HUES64 (cell line): ENCODE measurements at regions not wholly inside any gene's neighbourhood (a gene's known extent, or its start where the extent isn't known, plus 50 kb on each side); places are given as distances from the start of the nearest gene placed in this dataset.
A peak's percentile ranks its signal among the peaks of the same experiment; 100 is the strongest.

ENCODE experiments used
- H3K27ac ChIP-seq: 2 replicates; pipeline ENCODE4 v1.7.0; 2013; ENCODE audit warnings: low read depth, low read length, inconsistent platforms
- H3K27me3 ChIP-seq: 2 replicates; pipeline ENCODE4 v1.6.1; 2013; ENCODE audit warnings: mild to moderate bottlenecking, low read length; ENCODE audit not compliant: insufficient read depth
- H3K36me3 ChIP-seq: 2 replicates; pipeline ENCODE4 v1.6.1; 2013; ENCODE audit warnings: mild to moderate bottlenecking, low read length; ENCODE audit not compliant: insufficient read depth
- H3K4me1 ChIP-seq: 2 replicates; pipeline ENCODE4 v1.6.1; 2013; ENCODE audit warnings: mild to moderate bottlenecking, low read length, moderate library complexity; ENCODE audit not compliant: insufficient read depth
- H3K4me3 ChIP-seq: 2 replicates; pipeline ENCODE4 v1.5.1; 2013; ENCODE audit warnings: mild to moderate bottlenecking, low read length, moderate library complexity
- H3K9ac ChIP-seq: 2 replicates; pipeline ENCODE4 v1.6.1; 2013; ENCODE audit warnings: mild to moderate bottlenecking, low read depth, low read length
- H3K9me3 ChIP-seq: 2 replicates; pipeline ENCODE4 v1.6.1; 2013; ENCODE audit warnings: low read depth, low read length; ENCODE audit not compliant: insufficient read depth
- WGBS: fragments of 150-250, 120-280 bp; methylation state at CpG from one replicate; pipeline ENCODE4 v1.1.7; 2013; ENCODE audit warnings: missing lambda C conversion rate; 5-methylcytosine and 5-hydroxymethylcytosine counted together

DNA sequence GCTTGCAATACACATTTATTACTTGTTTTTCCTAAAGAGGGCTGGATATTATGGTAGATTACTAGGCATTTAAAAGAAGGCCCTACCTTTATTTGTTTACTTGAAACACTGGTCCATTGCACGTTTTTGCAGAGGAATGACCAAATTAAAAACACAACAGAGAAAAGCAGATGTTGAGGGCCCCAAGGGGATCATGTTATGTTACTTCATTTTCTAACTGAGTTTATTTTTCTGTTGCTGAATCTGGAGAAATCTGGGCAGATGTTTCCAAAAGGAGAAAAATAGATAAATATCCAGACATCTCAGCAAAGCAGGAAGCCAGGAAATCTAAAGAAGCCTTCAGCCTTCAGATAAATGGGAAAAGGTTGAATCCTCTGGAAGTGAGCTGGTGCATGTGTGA lies 353.0 kb downstream of the NDFIP2 start:
- Histone ChIP-seq H3K9ac (no peak overlapping the region), H3K9me3 (peaks cover 11% of the 10 kb centered on the region), H3K27me3 (no peaks in the 10 kb centered on the region), H3K27ac (no peak overlapping the region), H3K4me1 (no peaks in the 10 kb centered on the region), H3K4me3 (no peak overlapping the region), H3K36me3 (no peaks in the 10 kb centered on the region)
- WGBS = 100% methylated on average over 1 of the region's 1 CpG

DNA sequence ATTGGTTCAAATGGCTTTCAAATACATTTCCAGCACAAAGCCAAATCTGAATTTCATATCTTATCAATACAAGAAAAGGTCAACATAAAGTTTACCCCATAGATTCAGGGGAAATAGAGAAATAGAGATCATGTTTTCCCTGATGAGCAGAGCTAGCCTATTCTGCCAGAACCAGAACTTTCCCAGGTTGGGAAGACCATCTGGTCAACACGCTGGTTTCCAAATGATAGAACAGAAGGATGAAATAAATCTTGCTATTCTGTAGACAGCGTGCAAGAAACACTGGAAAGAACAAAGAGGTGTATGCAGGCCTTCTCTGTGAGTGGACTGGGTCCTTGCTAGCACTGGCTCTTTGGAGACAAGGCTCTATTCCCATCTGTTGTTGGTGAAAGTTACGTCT lies 350.6 kb downstream of the NDFIP2 start:
- H3K27ac ChIP-seq = no peak overlapping the region
- H3K9ac ChIP-seq = no peak overlapping the region
- H3K4me1 ChIP-seq = no peaks in the 10 kb centered on the region
- H3K36me3 ChIP-seq = no peaks in the 10 kb centered on the region
- no peak overlapping the region for H3K4me3 ChIP-seq
- H3K27me3 ChIP-seq = no peaks in the 10 kb centered on the region
- 99% methylated on average over 2 of the region's 3 CpGs for WGBS
- no peaks in the 10 kb centered on the region for H3K9me3 ChIP-seq

DNA sequence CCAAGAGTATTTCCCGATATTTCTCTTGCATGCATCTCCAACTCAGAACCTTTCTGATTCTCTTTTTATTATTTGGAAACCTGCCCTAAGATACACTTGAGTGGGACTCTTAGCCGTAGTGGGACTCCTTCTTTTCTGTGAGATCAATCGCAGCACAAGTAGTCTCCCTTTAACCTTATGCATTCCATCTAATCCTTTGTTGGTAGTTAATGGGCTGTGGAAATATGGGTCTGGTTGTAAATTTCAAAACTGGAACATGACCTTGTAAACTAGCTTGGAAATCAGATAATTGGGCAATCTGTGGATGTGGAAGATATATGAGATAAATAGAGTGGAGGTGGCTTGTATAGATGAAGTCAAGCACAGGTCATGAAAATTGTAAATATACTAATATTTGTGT lies 350.0 kb downstream of the NDFIP2 start:
- no peaks in the 10 kb centered on the region for H3K36me3 ChIP-seq
- no peak overlapping the region for H3K4me3 ChIP-seq
- WGBS = over 99% methylated on average over 3 of the region's 3 CpGs
- H3K9ac ChIP-seq = no peak overlapping the region
- H3K27me3 ChIP-seq = no peaks in the 10 kb centered on the region
- no peak overlapping the region for H3K27ac ChIP-seq
- no peaks in the 10 kb centered on the region for H3K4me1 ChIP-seq
- no peaks in the 10 kb centered on the region for H3K9me3 ChIP-seq

DNA sequence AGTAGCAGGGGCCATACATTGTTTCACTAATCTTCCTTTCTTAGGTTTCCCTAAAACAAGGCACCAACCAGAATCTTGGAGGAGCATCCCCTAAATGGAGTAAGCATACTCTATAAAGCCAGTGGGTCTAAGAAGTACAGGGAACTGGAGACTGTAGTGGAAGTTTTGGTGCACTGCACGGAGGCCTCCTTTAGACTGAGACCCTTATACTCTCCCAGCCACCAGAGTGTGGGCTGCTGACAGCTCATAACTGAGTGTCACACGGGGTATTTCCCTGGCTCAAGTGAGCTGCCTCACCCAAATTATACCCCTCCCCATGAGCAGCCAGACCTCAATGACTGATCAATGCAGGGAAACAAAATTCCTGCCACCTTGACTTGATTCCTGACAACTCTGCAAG lies 349.5 kb downstream of the NDFIP2 start:
- Histone ChIP-seq H3K9ac (no peak overlapping the region), H3K4me3 (no peak overlapping the region), H3K36me3 (no peaks in the 10 kb centered on the region), H3K9me3 (no peaks in the 10 kb centered on the region), H3K27me3 (no peaks in the 10 kb centered on the region), H3K27ac (no peak overlapping the region), H3K4me1 (no peaks in the 10 kb centered on the region)
- 86% methylated on average over 2 of the region's 2 CpGs for WGBS

DNA sequence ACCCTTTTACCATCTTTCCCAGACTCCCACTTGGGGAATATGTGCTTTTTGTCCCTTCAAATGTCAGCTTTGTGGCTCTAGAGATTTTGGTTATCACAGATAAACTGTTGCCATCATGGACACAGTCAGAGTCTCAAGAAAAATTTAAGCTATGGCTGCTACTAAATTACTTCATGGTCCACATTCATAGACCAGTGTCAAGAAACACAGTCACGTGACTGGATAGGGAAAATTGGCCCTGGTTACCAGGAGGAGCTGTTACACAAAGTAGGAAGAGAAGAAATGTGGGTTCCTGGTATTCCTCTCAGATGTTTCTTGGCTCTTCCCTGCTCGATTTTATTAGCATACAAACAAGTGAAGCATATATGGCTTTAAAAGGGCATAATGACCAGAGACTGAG lies 348.9 kb downstream of the NDFIP2 start:
- Histone ChIP-seq H3K4me1 (no peaks in the 10 kb centered on the region), H3K36me3 (no peaks in the 10 kb centered on the region), H3K27ac (no peak overlapping the region), H3K9me3 (no peaks in the 10 kb centered on the region), H3K9ac (no peak overlapping the region), H3K27me3 (no peaks in the 10 kb centered on the region), H3K4me3 (no peak overlapping the region)
- 92% methylated on average over 2 of the region's 2 CpGs for WGBS

DNA sequence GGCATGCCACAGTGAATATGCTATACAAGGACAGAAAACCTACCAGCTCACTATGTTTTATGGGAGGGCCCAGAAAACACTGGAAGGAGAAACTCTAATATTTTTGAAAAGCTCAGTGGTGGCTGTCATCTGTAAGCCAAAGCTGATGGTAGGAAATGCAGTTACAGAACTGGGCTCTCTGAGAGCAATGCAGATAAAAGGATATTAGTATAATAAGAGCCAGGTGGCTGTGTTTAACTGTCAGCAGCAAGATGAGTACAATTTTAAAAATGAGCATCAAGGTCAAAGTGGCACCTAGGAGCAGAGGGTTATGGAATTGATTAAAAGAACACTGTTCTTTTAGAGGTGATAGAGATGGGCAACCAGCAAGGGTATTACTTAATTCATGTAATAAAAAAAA lies 345.0 kb downstream of the NDFIP2 start:
- Histone ChIP-seq H3K4me1 (no peaks in the 10 kb centered on the region), H3K4me3 (no peak overlapping the region), H3K9me3 (peaks cover 10% of the 10 kb centered on the region; the same call in 1 of the 2 replicates), H3K27ac (no peak overlapping the region), H3K9ac (no peak overlapping the region), H3K27me3 (no peaks in the 10 kb centered on the region), H3K36me3 (no peaks in the 10 kb centered on the region; the same call in 1 of the 2 replicates)

DNA sequence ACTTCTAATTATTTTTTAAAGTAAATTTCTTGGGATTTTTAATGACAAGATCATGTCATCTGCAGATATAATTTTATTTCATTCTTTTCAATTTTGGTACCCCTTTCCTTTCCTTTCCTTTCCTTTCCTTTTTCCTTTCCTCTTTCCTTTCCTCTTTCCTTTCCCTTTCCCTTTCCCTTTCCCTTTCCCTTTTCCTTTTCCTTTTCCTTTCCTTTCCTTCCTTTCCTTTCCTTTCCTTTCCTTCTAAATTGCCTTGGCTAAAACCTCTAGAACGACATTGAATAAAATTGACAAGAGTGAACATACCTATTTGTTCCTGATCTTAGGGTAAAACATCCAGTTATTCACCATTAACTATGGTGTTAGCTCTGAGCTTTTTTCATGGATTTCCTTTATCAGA lies 334.1 kb downstream of the NDFIP2 start:
- Histone ChIP-seq H3K4me3 (no peak overlapping the region), H3K36me3 (no peaks in the 10 kb centered on the region)
- WGBS = 100% methylated on average over 1 of the region's 1 CpG

DNA sequence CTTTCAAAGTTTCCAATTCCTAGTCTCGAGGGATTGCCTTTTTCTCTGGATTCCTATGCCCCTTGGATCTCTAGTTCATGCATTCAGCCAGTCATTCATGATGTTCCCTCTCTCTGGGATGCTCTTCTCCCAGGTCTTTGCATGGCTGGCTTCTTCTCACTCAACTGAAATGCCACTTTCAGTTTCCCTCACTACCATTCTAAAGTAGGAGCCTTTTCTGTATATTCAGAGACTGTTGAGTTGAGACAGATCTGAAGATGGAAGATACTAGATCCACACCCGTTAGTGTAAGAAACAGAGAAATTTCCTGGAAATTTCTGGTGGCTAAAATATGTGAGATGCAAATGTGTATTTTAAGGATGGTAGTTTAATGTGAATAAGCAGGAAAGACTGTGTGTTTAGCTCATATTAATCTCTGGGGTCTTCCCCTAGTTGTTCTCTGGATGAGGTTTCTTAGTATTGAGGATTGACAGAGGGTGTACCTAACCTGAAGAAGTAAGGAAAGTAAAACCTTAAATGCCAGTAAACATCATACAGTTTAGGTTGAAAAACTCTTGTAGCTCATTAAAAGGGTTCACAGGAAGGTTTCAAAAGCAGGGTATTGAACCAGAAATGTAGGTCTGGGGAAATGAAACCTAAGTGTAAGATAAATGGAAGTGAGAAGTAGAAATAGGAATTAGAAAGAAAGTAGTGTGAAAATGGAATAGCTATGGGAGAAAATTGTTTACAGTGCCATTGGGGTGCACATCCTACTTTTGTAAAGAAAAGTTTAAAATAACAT lies 331.3 kb downstream of the NDFIP2 start:
- Histone ChIP-seq H3K27me3 (no peaks in the 10 kb centered on the region), H3K27ac (no peak overlapping the region), H3K4me3 (no peak overlapping the region), H3K9ac (no peak overlapping the region), H3K9me3 (no peaks in the 10 kb centered on the region), H3K36me3 (no peaks in the 10 kb centered on the region), H3K4me1 (peaks cover 22% of the 10 kb centered on the region)
- 90% methylated on average over 2 of the region's 2 CpGs for WGBS

More for the DNA sequence above, 334.1 kb downstream of the NDFIP2 start:
- Histone ChIP-seq H3K9me3 (no peaks in the 10 kb centered on the region), H3K4me1 (peaks cover 18% of the 10 kb centered on the region), H3K27me3 (no peaks in the 10 kb centered on the region), H3K27ac (no peak overlapping the region), H3K9ac (no peak overlapping the region)

DNA sequence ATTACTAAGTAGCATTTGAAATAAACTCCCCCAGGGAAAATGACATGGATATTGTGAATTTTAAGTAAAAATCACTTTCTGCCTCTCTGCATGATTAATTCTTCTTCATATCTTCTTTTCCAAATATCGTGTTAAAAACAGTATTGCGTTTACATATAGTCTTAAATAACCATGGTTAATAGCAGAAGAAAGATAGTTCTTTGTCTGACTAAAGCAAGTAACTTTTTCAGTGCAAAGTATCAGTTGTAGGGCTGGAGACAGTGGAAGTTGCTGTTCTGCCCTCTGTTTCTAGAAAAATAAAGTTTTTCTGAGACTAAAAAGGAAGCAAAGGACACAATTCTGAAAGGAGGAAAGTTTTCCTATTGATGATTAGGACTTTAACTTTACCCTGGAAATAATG lies 330.2 kb downstream of the NDFIP2 start:
- Histone ChIP-seq H3K4me1 (peaks cover 22% of the 10 kb centered on the region), H3K9me3 (no peaks in the 10 kb centered on the region), H3K4me3 (no peak overlapping the region), H3K27me3 (no peaks in the 10 kb centered on the region), H3K27ac (no peak overlapping the region; the same call in 1 of the 2 replicates), H3K36me3 (no peaks in the 10 kb centered on the region), H3K9ac (no peak overlapping the region)
- WGBS = no CpG with 5 or more reads among the region's 2 CpGs

DNA sequence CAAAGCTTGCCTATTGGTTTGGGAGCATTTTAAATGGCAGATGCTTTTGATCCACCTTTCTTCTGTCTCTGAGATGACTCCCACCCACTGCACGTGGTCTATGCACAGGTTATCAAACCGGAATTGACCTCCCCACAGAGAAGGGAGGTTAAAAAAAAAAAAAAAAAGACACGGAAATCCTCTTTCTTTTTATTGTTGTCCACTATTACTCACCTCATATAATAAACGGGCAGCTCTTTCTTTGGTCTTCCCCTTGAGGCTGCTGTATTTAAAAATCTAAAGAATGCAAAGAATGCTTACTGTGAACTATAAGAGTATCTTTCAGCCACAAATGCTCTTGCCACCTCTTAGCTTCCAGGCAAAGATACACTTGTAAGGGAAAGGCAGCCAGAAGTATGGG lies 329.7 kb downstream of the NDFIP2 start:
- no peak overlapping the region; the same call in 1 of the 2 replicates for H3K9ac ChIP-seq

DNA sequence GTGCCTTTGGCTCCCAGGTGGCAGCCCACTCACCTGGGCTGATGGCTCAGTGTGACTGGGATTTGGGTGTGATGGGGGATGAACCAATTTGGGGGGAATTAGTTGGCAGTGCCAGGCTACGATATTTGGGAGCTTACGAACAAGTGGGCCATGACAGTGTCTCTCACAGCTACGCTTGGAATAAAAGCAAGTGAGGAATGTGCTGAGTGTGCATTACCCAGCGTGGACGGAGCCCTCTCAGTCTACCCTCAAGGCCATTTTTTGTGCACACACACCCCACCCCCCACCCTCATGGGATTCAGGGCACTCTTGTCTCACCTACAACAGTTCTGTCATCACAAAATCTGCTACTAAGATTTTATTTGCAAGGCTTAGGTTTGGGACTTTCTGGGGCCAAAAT lies 329.1 kb downstream of the NDFIP2 start:
- no peak overlapping the region for H3K27ac ChIP-seq
- H3K27me3 ChIP-seq = no peaks in the 10 kb centered on the region
- no peak overlapping the region for H3K4me3 ChIP-seq
- no peaks in the 10 kb centered on the region for H3K9me3 ChIP-seq
- H3K4me1 ChIP-seq = peaks cover 33% of the 10 kb centered on the region
- WGBS = 85% methylated on average over 5 of the region's 5 CpGs
- H3K36me3 ChIP-seq = no peaks in the 10 kb centered on the region
- H3K9ac ChIP-seq = no peak overlapping the region; the same call in 1 of the 2 replicates

More for the DNA sequence above, 329.7 kb downstream of the NDFIP2 start:
- no peaks in the 10 kb centered on the region for H3K36me3 ChIP-seq
- WGBS = 60% methylated on average over 1 of the region's 4 CpGs
- no peak overlapping the region for H3K4me3 ChIP-seq
- no peaks in the 10 kb centered on the region for H3K9me3 ChIP-seq
- peaks cover 27% of the 10 kb centered on the region for H3K4me1 ChIP-seq
- peak overlapping the region; percentile 41 for H3K27ac ChIP-seq
- no peaks in the 10 kb centered on the region for H3K27me3 ChIP-seq

DNA sequence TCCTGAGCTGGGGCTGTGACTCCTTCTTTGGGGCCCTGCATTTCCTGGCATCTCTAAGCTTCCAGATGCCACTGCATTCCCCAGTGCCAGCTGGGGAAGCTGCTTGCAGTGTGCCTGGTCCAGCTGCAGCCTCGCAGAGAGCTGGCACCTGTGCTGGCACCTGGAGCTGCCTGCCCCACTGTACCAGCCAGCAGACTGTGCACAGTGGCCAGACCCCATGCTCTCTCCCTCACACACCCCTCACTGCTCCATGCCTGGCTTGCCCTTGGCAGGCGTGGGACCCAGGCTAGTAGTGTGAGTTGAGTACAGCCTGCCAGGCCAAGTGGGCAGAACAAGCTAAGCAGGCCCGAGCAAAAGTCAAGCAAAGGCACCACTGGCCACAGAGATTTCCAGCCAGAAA lies 327.5 kb downstream of the NDFIP2 start:
- no peaks in the 10 kb centered on the region for H3K9me3 ChIP-seq
- H3K27me3 ChIP-seq = no peaks in the 10 kb centered on the region
- H3K4me1 ChIP-seq = peaks cover 48% of the 10 kb centered on the region
- 94% methylated on average over 3 of the region's 3 CpGs for WGBS
- no peak overlapping the region for H3K9ac ChIP-seq
- H3K4me3 ChIP-seq = no peak overlapping the region
- no peaks in the 10 kb centered on the region for H3K36me3 ChIP-seq
- no peak overlapping the region for H3K27ac ChIP-seq
